NCI-H128 (cell line): ENCODE measurements at regions not wholly inside any gene's neighbourhood (a gene's known extent, or its start where the extent isn't known, plus 50 kb on each side); places are given as distances from the start of the nearest gene placed in this dataset.
"Not testable (repeated sequence)": the region's sequence is repeated elsewhere in the genome, so short reads cannot be mapped to it uniquely, and the experiment has no call there.

Experiments used
- DNase-seq: peaks from one replicate; lab custom pipeline; 2025; ENCODE audit not compliant: unreplicated experiment; lab: John Stamatoyannopoulos, UW

GRCh38 chr9:126056312-126057021, 270.2 kb upstream of the MVB12B start:
- DNase-seq: no peak

GRCh38 chr9:126057121-126057825, 269.4 kb upstream of the MVB12B start:
- DNase-seq: no peak

GRCh38 chr9:126058011-126058531, 268.6 kb upstream of the MVB12B start:
- DNase-seq: no peak

GRCh38 chr9:126058591-126058990, 268.0 kb upstream of the MVB12B start:
- no peak for DNase-seq

GRCh38 chr9:126061575-126061974, 265.1 kb upstream of the MVB12B start:
- no peak for DNase-seq

GRCh38 chr9:126062158-126062886, 264.3 kb upstream of the MVB12B start:
- DNase-seq: no peak

GRCh38 chr9:126063326-126063725, 263.3 kb upstream of the MVB12B start:
- no peak for DNase-seq

- DNase-seq: no peak
These were observed 260.5 kb upstream of the MVB12B start for GRCh38 chr9:126066131-126066530.

- no peak for DNase-seq
These were observed 259.4 kb upstream of the MVB12B start for GRCh38 chr9:126067031-126067734.

GRCh38 chr9:126068534-126069230, 257.9 kb upstream of the MVB12B start:
- DNase-seq: no peak

GRCh38 chr9:126069400-126069955, 257.2 kb upstream of the MVB12B start:
- no peak for DNase-seq

GRCh38 chr9:126070058-126070655, 256.5 kb upstream of the MVB12B start:
- DNase-seq: no peak

GRCh38 chr9:126071076-126071750, 255.4 kb upstream of the MVB12B start:
- DNase-seq: no peak

- DNase-seq: not testable (repeated sequence)
These were observed 249.0 kb upstream of the MVB12B start for GRCh38 chr9:126077656-126078055.

- DNase-seq: no peak
These were observed 246.0 kb upstream of the MVB12B start for GRCh38 chr9:126080641-126081040.

GRCh38 chr9:126081746-126082145, 244.9 kb upstream of the MVB12B start:
- DNase-seq: no peak

GRCh38 chr9:126084008-126084407, 242.6 kb upstream of the MVB12B start:
- no peak for DNase-seq

- no peak for DNase-seq
These were observed 241.9 kb upstream of the MVB12B start for GRCh38 chr9:126084696-126085095.

GRCh38 chr9:126085170-126085569, 241.5 kb upstream of the MVB12B start:
- DNase-seq: no peak
